NCI-H1694 treated with DMSO at 0.1 percent for 48 hours (cell line): ENCODE measurements at regions not wholly inside any gene's neighbourhood (a gene's known extent, or its start where the extent isn't known, plus 50 kb on each side); places are given as distances from the start of the nearest gene placed in this dataset.
"Not testable (repeated sequence)": the region's sequence is repeated elsewhere in the genome, so short reads cannot be mapped to it uniquely, and the experiment has no call there.

Experiments
- DNase-seq: peaks from one replicate; lab custom pipeline; 2025; lab: John Stamatoyannopoulos, UW

DNA sequence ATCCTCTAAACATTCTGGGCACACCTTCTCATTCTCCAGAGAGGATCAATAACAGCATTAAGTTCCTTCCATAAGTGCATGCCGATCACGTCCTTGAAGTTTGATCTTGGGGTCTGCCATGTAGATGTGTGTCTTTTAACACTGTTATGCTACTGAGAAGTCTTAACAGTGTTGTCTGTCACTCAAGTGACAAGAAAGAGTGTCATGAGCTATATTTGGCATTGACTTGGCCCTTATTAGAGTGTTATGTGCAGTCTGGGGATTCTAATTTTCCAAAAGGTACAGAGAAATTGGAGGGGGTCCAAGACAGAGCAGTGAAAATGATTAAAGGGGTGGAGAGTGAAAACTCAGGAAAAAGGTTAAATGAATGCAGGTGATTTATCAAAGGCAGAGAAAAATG is 107.1 kb upstream of the OPCML start:
- no peak for DNase-seq

DNA sequence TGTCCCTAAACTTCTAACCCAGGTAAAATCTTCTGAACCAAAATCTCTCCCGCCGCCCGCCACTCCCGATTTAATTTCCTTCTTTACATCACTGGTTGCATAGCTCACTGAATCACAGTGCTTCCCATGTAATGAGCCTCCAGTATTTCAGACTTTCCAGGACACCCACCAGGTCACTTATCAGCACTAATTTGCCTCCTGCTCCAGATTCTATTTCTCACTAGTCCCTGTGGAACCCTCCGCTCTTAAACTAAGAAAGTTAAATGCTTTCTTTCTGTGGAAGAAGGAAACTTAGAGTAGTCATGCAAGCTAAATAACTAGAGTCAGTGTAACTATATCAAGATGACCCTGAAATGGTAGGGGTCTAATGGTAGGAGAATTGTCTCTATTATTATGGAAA is 106.6 kb upstream of the OPCML start:
- DNase-seq = no peak

DNA sequence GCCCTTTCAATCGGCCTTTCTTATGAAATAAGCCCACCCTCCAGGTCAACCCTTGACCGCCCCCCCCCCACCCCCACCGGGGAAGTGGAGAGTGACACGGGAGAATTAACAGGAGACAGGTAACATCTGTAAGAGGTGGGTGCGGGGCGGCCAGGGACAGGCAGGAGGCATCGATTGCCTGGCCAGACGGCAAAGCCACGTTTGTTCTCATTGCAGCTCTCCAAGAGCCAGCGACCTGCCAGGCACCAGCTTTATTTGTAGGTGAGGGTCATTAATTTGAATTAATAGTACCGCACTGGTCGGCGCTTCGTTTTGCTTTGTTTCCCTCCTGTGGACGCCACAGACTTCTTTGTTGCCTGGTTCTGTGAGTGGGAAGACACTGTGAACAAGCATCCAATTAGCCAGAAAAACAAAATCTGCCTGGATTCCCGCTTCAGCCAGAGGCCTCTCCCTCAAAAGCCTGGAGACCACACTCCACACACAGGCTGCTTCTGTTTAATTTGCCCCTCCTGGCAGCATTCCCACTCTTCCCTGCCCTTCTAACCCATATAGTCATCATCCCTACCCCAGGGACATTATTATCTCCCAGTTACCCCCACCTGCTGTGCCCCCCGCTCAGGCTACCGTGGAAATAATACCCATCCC is 104.5 kb upstream of the OPCML start:
- no peak for DNase-seq

DNA sequence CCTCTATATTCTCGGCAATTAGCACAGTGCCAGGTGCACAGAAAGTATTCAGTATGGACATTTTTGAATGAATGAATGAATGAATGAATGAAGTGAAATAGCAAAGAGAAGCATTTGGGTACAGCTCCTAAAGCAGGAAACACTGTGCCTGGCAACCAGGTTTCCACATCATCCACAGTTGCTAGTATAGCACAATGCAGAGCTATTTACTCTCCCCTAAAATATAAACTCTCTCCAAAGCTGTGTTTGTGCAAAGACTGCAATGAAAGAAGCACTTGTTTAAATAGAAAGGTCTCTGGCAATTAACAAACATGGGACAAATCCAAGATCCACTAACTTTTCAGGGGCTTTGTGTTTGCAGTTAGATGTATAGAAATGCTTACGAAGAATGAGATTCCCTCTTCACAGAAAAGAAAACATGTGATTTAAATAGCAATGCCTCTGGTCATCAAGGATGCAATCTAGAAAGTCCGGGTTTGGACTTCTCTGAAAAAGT is 103.0 kb upstream of the OPCML start:
- no peak for DNase-seq

DNA sequence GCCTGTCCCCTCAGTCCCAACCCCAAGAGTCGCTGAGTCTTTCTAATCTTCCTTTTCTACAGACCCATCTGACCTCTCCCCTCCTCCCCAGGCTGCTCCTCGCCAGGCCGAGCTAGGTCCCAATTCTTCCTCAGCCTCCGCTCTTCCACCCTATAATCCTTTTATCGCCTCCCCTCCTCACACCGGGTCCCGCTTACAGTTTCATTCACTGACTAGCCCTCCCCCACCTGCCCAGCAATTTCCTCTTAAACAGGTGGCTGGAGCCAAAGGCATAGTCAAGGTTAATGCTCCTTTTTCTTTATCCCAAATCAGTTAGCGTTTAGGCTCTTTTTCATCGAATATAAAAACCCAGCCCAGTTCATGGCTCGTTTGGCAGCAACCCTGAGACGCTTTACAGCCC is 96.1 kb upstream of the OPCML start:
- DNase-seq = not testable (repeated sequence)

DNA sequence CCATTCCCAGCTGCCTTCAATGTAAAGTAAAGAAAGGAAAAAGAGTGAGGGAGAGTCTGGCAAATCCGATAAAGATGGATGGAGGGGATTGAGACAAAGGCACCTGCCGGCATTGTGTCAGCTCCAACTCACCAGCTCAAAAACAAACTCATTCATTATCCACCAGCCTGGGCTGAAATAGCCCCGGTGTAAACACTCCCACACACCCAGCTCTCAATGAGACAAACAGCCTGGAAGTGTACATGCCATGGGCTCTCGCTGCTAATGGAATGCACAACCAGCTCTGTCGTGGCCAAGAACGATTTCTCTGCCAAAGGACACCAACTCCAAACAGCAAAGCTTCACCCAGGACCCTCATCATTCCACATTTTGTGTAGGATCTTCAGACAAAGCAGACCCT is 89.3 kb upstream of the OPCML start:
- DNase-seq = no peak

DNA sequence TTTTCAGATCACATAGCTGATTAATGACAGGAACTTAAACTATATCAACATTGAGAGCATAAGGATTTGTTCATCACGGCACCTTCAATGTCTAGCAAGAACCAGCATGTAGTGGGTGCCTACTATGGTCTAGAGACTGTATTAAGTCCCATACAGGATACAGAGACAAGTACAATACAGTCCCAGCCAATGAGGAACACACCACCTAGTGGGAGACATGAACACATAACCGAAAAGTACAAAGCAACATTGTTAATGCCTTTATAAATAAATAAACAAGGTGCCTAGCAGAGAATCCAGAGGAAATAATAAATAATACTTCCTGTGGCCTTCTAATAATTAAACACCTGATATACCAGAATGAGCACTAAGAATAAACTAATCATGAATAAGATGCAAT is 87.7 kb upstream of the OPCML start:
- no peak for DNase-seq

DNA sequence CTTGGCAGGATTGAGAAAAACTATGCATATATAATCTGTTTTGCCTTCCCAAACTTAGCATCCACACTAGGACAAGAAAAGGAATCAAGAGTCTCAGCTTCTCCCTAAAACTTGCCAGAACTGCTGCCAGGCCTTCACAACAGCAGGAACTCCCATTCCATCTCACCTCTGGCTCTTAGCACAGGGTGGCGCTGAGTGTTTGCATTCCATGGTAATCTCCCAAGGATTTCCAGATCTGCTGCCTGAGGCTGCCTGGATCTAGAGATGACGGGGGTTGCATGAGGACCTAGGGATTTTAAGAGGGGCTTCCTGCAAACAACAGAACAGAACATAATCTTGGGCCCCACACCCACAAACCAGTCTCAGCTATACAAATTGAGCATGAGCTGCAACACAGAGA is 87.1 kb upstream of the OPCML start:
- DNase-seq = no peak

DNA sequence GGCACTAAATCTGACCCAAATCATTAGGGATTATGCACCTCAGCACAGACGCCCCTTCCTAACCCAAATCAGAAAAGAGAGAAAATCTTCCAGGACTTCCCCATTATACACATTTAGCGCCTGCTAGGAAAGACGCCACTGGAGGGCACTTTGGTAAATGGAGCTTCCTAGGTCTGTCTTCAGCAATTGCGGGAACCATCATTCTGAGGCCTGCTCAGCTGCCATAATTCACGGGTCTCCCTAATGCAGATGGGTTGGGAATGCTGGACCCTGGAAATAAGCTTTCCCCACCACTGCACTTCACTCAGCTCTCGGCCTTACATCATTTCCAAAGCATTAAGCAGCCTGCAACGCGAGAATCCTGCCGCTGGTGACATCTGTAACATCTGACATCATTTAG is 86.2 kb upstream of the OPCML start:
- no peak for DNase-seq

DNA sequence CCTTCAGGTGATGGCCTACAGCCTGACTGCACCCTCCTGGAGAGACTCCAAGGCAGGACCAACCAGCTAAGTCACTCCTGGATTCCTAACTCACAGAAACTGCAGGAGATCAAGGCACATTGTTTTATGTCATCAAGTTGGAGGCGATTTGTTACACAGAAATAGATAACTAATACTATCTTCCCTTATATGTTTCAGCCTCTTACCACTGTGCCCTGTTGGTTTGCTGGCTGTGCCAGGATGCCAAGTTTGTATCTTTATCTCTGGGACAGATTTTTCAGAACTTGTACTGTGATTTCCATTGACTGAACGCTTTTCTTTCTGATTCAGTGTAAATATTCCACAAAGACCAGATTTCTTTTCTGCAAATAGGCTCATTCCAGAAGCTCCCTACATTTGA is 76.2 kb upstream of the OPCML start:
- DNase-seq = no peak

DNA sequence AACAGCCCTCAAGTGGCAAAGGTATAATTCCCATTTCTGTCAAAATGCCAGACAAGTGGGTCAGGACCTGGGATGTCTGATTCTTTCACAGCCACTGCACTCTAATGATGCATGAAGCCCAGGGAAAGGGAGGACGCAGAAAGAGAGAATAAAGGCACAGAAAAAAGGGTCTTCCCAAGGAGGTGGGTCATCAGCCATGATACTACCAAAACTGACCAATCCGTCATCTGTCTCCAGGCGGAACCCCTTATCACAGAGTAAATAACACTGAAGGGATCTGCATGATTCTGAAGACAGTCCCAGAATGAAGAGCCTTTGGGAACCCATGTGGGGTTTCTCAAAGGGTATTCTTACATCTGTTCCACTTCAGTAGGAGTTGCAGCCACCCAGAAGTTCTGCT is 73.8 kb upstream of the OPCML start:
- no peak for DNase-seq

DNA sequence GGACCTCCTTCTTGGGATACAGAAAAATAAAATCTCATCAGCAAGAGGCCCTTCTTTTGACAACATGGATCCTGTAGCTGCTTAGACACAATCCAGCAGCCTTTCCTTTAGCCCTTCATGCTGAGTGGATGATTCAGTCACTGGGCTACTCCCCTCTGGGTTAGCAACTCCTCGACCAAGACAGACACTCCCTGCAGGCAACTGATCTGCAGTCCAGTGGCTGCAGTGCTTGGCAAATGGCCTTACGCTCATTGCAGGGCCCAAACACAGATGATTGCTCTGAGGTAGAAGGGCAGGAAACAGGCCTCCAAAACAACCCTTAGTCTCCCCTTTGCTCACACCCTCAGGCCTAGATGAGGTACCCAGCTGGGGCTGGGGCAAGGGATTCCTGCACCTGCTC is 73.2 kb upstream of the OPCML start:
- DNase-seq = no peak

DNA sequence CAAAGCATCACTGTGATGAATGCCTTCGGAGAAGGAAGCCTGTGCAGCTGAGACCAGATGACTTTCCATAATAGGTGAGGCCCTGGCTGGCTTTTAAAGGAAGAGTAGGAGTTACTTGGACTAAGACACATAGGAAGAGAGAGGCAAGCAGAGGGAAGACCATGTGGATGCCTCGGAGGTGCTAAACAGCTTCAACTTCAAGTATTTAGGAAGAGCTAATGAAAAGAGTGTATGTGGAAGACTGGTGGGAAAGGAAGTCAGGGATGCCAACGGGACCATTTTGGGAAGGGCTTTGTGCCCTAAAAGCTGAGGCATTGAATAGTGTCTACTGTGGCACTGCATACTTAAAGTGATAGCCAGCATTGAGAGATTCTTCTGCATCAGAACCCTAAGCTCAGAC is 69.3 kb upstream of the OPCML start:
- no peak for DNase-seq

DNA sequence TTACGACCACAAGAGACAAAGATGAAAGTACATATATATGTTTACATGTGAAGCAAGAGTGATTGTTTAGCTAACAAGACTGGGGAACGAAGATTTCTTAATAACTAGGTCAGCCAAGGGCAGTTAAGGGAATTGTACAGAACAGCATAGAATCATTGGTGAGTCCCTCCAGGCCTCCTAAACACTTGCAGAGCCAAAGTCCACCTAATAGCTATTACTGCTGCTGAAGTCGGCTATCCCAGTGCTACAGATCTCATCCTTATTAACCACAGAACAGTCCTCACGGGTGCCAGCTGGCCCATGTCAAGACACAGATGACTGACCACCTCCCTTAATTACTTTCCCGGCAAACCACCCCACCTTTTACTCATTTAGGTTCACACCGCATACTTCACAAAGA is 68.5 kb upstream of the OPCML start:
- no peak for DNase-seq

DNA sequence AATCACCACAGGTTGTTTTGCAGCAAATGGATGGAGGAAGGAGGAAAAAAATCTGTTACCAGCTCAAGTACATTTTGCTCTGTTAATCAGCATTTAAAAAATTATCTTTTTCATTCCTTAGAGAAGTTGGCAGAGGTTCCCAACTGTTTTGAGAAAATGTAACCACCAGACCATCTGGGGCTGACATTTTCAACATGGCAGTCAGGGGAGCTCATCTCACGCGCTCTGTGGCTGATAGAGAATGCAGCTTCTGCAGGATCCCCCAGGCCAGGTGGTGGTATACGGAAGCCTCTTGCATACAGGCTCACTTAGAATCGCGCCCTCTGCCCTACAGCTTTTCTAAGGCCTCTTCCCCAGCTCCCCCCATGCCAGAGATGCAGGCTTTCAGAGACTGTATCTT is 68.0 kb upstream of the OPCML start:
- DNase-seq = no peak

DNA sequence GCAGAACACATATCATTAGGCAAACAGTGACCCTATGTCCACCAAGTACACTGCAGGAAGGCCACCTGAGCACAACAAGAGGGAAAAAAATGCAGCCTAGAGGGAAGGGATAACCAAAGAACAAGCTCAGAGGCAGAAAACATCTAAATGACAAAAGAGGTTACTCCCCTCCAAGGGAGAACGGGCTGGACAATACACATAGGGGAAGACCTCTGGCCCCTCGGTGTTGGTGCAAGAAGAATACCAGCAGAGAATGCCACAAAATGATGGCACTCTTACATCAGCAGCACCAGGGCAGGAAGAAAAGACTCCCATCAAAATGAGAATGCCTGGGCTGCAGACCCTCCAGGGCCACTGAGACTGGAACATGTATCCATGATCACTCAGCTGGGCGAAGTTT is 66.6 kb upstream of the OPCML start:
- DNase-seq = no peak

DNA sequence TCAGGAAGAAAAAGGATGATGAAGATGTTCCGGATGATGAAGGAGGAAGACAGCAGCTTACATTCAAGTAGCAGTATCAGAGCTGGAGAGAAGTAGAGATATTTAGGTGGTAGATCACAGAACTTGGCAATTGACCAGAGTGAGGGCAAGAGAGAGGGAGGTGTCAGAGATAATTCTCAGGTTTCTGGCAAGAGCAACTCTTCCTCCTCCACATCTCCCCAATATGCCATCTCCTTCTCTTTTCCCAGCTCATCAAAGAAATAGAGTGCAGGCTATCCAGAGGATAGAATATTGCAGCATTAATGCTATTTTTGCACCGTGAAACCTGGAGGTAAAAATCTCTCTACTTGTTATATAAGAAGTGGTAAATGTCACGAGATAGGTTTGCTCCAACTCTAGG is 64.9 kb upstream of the OPCML start:
- DNase-seq = no peak

DNA sequence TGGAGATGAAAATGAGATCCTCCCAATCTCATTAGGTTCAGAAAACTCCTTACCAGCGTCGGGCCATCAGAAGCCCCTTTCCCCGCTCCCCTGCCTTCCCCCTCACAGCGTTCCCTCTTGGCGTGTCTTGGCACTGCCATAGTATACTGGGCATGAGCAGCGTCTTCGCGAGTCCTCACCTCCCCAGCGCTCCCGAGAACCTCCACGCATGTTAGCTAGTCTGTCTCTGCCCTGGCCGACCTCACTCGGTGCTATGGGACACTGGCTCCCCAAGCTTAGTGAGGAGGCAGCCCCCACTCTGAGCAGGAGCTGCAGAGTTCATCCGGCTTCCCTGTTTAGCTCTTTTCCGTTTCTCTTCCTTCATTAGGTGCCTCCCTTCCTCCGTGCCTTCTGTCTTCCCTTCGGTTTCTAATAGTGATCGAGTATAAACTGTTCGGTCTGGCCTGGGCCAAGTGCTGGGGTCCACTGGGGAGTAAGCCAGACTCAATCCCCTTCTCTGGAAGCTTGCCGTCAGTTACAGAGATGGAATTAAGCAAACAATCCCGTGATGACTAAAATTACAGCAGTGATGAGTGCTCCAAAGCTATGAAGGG is 63.8 kb upstream of the OPCML start:
- DNase-seq = no peak

DNA sequence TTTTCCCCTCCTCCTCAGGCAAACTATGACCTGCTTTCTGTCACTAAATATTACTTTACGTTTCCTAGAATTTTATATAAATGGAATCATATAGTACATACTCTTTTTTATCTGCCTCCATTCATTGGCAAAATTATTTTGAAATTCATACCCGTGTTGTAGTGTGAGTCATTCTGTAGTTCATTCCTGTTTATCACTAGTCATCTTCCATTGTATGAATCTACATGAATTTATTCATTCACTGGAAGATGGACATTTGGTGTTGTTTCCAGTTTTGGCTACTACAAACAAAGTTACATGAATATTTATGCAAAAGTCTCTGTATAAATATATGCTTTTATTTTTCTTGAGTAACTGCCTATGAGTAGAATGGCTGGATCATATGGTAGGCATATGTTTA is 60.7 kb upstream of the OPCML start:
- DNase-seq = no peak

DNA sequence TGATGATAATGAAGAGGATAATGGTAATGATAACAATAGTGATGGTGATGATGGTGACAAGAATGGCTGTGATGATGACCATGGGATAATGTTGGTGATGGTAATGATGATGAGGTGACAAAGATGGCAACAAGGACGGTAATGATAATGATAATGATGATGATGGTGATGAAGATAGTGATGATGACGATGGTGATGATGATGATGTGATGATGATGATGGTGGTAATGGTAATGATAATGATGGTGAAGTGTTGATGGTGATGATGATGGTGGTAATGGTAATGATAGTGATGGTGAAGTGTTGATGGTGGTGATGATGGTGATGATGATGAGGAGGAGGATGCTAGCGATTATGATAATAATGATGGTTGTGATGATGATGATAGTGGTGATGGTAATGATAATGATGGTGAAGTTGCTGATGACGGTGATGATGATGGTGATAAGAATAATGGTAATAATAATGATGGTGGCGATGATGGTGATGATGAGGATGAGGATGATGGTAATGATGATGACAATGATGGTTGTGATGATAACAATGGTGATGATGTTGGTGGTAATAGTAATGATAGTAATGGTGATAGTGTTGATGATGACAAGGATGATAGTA is 54.7 kb upstream of the OPCML start:
- DNase-seq = no peak

DNA sequence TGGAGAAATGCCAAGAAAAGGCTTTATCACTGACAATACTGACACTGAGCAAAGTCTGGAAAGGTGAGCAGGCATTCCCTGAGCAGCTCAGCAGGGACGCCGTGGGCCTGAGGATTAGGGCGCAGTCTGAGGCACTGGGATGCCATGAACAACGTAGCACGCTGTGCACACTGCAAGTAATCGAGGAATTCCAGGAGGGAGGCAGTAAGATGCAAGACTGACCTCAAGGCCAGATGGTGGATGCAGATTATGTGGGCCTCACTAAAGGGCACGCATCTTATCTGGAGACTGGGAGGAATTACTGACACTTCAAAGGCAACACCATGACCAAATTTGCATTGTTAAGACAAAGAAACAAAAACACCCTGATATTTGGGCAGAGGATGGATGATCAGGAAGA is 50.4 kb upstream of the OPCML start:
- DNase-seq = no peak

DNA sequence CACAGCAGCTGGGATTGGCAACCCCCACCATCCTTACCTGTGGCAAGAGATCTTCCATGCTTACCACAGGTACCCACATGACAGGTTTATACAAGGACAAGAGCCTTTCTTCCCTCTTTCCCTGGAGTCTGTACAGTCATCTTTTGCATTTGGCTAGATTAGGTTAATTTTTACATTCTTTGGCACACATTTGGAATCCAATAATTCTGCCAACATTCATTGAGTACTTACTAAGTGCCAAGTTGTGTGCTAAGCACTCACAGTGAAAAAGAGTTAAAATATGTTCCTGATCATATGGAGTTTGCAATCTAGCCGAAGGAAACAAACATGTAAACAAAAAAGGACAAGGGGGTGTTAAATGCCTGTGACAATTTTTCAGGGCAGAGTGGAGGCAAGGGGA is 50.0 kb upstream of the OPCML start:
- no peak for DNase-seq
